ENCODE measurements at regions not wholly inside any gene's neighbourhood (a gene's known extent, or its start where the extent isn't known, plus 50 kb on each side); places are given as distances from the start of the nearest gene placed in this dataset.

- TF ChIP-seq BHLHE40 (IDR thresholded peaks at IDR 0.05; ENCODE audit: borderline replicate concordance in 1 of 2, low read depth in 2 of 2, low read length in 1 of 2) (no peak), E2F4 (IDR thresholded peaks at IDR 0.05; ENCODE audit: low read depth, low read length) (no peak), ZNF274 (IDR thresholded peaks at IDR 0.05; ENCODE audit: insufficient read depth, insufficient read length) (no peak)
Measured at GRCh38 chr12:127550271-127550670, 716.7 kb upstream of the TMEM132C start.
